ENCODE measurements at regions not wholly inside any gene's neighbourhood (a gene's known extent, or its start where the extent isn't known, plus 50 kb on each side); places are given as distances from the start of the nearest gene placed in this dataset.
"Not testable (repeated sequence)": the region's sequence is repeated elsewhere in the genome, so short reads cannot be mapped to it uniquely, and the experiment has no call there.

DNA sequence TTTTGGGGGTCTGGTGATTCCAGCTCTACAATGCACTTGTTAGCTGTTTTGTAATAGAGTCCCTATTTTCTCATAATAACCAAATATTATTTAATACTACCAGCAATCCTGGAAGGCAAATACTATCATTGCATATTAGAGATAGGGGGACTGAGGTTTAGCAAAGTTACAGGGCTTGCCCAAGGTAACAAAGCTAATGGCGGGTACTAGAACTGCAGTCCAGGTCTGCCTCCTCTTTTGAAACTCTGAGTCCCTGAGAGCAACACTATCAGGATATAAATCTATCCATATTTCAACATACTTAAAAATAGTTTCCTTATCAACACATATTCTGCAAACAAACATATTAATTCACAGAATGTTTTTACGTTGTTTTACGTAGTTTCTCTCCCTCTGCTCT, 235.5 kb upstream of the ACVR2A start:
- no peak for DNase-seq (ENCODE audit: low spot score)

DNA sequence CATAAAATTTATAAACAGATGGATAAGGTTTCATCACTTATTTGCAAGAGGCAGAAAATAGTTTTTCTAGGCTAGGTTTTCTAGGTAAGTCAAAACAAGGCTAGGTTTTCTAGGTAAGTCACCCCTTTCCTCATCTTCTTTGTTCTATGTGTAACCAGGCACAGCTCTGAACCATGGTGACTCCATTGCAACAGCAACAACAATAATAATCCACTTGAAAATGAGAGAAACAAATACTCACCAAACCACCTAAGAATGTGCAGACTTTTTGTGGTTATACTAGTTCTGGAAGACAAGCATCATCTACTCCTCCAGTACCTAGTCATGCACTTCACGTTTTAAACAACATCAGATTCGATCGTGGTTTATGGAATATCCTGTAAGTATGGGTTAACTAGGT, 237.4 kb upstream of the ACVR2A start:
- no peak for DNase-seq (ENCODE audit: low spot score)

DNA sequence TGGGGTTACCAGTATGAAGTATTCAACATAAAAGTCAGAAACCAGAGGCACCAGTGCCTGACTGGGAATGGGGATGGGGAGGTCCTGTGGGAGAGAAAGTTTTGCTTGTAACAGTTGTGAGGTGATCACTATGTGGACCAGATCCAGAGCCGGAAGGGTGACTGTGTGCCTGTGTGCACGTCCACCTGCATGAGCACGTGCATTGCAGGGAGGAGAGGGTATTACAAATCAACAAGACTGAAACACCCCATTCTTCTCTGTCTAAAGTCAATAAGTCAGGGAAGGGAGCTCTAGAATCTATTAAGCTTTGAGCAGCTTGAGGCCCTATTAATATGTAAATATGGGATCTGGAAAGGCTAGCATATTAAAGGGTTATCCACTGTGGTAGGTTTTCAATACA, 241.0 kb upstream of the ACVR2A start:
- DNase-seq (ENCODE audit: low spot score): no peak

DNA sequence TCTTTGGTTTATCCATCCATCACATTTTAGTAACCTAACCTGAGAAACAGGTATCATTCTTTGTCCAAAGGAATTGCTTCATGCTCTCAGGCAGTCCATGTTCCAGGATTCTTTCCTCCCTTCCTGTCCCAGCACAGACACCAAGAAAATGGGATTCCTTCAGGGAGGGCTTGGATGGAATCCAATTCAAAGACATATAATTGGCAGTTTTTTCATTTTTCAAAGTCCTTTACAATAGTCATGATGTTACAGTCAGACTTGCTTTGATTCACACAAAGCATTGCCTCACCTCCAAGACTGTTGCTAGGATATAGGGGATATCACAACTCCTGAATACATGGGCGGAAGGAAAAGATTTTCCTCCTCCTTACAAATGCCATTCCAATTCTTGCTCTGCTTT, 241.4 kb upstream of the ACVR2A start:
- DNase-seq (ENCODE audit: low spot score): no peak

DNA sequence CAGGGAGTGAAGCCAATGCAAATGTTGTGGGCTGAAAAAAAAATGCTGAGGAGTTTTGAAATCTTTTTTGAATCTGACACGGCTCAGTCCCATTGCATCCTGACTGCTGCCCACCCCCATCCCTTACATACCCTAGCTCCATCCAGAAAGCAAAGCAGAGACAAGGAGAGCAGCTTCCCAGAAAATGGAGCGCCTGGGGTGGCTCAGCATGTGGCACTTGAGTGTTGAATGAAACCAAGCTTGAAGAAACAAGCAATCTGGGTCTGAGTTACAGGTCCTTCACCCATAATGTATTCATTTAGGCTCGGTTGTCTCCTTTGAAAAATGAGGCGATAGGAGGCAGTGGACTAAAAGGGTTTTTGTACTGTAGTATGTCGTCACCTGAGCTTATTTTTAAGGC, 244.2 kb upstream of the ACVR2A start:
- DNase-seq (ENCODE audit: low spot score): no peak

DNA sequence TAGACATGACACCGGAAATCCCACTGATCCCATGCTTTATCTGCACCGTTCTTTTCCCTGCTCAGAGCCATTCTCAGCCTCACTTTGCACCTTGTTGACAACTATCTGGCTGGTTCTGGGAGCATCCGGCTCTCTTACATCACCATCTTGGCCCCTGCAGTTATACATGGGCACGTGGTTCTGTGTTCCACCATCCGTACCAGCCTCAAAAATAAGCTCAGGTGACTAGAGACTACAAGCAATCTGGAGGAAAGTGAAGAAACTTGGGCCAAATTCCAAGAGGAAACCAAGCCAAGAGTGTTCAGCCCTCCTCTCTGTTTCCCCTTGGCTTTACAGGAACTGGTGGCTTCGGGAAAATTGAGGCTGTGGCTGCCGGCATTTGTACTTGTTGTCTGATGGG, 244.6 kb upstream of the ACVR2A start:
- DNase-seq (ENCODE audit: low spot score): no peak

DNA sequence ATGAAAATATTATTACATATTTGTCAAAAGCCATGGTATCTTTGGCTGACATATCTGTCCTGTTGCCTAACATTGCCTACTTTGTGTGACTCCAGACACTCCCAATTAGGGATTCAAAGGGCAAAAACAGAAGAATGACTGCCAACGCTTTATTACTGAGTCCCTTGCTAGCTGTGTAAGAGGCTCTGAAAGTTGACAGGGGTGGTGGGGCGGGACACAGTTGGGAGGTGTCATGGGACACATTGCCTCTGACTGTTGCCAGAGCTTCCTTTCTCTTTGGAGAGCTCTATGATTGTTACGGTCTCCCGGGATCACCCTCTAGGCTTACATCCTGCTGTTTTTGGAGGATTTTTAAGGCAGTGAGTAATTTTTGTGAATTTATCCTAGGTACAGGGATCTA, 249.6 kb upstream of the ACVR2A start:
- DNase-seq (ENCODE audit: low spot score): no peak

DNA sequence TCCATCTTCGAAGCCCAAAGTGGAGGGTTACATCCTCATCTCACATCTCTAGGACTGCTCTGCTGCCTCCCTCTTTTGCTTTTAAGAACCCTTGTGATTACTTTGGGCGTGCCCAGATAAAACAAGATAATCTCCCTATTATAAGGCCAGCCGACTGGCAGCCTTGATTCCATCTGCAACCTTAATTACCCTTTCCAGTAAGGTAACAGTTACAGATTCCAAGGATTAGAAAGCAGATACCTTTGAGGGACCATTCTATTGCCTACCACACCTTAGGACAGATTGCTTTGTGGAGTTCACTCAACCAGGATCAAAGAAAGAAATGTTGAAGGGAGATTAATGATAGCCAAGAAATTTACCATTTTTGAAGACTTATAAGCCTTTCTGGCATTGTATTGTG, 250.8 kb upstream of the ACVR2A start:
- DNase-seq (ENCODE audit: low spot score): no peak

DNA sequence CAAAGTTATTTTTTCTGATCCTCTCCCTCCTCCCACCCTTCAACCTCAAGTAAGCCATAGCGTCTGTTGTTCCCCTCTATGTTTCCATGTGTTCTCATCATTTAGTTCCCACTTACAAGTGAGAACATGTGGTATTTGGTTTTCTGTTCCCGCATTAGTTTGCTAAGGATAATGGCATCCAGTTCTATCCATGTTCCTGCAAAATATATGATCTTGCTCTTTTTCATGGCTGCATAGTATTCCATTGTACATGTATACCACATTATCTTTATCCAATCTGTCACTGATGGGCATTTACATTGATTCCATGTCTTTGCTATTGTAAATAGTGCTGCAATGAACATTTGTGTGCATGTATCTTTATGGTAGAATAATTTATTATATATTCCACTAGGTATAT, 252.0 kb upstream of the ACVR2A start:
- not testable (repeated sequence) for DNase-seq (ENCODE audit: low spot score)

DNA sequence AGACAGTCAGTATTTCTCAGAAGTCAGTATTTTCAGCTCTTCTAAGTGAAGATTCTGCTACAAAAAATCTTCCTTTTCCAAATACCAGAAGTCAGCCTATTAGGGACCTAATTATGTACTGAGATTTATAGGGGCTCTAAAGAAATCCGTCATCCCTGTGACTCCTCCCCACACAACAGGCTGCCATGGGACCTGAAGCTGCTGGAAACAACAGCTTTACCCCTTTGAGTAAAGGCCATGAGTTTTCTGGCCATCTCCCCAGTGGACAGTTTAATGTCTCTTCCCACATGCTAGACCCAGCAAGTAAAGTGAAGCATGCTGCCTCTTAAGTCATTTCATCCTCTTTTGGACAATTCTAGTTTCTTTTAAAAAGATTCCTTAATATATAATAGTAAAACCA, 255.7 kb upstream of the ACVR2A start:
- DNase-seq (ENCODE audit: low spot score): no peak

DNA sequence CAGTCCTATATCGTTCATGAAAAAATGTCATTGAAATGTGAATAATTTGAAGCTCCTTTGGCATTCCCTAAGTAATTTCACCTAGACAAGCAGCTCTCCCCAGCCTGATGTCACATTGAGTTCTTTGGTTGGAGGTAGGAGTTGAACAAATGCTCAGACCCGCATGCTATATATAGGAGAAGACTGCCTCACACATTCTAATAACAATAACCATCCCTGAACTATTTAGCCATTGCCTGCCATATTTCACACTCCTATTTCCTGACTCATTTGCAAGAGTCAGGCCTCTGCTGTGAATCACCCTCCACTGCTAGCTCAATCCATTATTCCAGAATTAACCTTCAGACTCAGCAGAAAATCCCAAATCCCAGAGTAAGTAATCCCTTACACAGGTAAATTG, 256.6 kb upstream of the ACVR2A start:
- no peak for DNase-seq (ENCODE audit: low spot score)

DNA sequence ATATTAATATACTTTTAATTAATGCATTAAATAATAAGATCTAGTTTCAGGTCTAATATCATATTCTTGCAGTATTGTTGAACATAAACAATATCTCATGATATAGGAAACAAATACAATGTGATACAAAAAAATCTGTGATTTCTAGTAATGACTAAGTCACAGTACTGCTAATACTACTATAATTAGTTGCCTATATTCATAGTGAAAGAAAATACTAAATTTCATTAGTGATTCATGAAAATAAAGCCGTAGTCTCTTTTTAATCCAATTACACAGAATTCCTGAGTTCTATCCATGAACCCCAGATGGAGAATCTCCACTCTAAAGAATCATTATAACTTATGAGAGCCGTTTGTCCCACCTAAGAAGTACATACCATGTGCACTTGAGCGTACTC, 266.3 kb upstream of the ACVR2A start:
- no peak for DNase-seq (ENCODE audit: low spot score)

DNA sequence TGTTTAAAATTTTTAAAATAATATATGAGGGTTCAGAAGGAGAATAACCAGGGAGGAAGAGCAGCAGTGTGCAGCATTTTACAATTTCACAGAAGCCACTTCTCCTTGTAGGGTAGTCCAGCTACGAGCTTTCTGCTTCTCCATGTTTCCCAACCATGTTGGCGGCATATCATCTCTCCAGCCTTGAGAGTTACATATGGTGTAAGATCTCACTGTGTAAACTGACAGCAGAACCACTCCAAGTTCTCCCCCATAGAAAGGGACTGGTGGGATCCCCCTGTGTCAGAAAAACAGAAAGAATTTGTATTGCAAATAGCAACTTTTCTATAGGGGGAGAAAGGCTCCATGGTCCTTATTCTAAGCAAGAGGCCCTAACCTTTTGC, 266.8 kb upstream of the ACVR2A start:
- no peak for DNase-seq (ENCODE audit: low spot score)

DNA sequence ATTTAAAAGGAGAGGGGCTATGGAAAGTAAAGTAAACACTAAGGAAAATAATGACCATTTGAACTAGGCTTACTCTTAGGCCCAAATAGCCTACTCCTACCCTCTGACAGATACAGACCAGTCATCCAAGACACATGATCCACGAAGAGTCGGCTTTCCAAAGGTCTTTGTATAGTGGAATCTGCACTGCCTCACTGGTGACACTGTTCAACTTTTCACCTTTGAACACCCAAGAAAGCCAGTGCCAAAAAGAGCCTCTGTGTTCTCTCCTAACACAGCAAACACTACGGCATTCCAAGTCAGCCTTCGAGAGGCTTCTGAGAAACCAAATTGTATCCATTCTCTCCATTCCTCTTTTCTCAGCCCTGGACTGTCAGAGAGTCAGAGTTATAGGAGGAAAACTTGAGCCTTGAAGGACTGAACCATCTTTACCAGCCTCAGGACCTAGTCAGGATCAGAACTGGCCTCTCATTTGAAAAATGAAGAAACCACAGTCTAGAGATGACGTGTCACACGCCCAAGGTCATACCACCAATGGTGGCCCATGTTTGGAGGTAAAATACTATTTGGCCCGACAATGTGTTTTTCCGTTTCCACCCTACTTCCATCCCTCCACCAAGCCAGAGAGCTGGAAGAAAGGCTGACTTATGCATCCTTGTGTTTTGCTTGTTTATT, 267.4 kb upstream of the ACVR2A start:
- no peak for DNase-seq (ENCODE audit: low spot score)

DNA sequence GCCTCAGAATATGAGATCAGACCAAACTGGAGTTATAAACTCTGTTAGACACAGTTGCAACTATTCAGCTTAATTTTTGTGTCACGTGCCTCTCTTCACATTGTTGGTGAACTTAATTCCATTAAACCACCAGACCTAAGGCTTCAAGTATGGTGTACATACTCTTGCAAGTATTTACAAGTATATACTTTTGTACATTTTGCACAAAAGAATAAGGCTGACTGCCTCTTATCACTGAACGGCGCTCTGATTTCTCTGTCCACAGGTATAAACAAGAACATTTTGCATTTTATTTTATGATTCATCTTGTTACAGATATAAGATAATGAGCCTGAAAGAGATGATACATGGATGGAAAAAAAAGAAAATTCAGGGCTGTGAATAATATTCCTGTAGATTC, 269.7 kb upstream of the ACVR2A start:
- DNase-seq (ENCODE audit: low spot score): no peak

DNA sequence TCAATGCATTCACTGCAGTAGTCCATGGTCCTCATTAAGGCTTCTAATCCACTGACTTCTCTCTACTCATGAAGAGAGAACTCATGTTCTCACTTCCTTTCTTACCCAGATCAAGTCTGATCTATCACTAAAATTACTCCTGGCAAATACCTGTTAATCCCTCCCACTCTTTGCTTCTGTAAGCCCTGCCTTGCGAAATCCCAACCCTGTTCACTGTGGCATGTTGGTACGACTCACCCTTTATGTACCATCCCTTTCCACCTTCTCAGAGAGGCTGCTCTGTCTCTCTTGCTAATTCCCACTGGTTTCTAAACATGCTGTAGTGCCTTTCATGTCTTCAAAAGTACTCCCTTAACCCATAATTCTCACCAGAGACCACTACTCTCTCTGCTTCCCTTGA, 272.2 kb upstream of the ACVR2A start:
- no peak for DNase-seq (ENCODE audit: low spot score)

DNA sequence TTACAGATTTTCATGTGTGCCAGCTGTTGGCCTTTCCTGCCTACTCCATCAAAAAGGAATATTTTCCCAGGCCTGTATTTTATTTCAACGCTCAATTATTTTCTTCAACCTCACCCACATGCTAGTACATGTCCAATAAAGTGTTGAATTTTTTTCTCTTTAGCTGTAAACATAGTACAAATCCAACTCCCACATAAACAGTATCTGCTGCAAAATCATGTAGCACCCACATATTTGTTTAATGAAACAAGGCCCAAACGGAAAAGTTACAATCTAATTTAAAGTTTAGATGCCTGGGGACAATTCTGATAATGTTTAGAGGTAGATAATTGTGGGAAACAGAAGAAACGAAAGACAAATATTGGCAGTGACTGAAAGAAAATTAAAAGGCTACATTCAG, 275.4 kb upstream of the ACVR2A start:
- DNase-seq (ENCODE audit: low spot score): no peak

DNA sequence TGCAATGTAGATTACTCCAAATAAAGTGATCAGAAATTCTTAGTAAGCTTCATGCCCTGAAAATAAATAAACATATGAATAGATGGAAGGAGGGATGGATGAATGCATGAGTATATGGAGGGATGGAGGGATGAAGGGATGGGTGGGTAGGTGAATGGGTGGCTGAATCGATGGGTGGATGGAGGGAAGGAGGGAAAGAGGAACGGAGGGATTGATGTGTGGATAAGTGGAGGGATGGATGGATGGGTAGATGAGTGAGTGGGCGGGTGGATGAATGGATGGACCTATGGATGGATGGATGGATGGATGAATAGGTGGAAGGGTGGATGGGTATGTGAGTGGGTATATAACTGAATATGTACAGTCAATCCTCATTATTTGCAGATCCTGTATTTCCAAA, 276.7 kb upstream of the ACVR2A start:
- no peak for DNase-seq (ENCODE audit: low spot score)

DNA sequence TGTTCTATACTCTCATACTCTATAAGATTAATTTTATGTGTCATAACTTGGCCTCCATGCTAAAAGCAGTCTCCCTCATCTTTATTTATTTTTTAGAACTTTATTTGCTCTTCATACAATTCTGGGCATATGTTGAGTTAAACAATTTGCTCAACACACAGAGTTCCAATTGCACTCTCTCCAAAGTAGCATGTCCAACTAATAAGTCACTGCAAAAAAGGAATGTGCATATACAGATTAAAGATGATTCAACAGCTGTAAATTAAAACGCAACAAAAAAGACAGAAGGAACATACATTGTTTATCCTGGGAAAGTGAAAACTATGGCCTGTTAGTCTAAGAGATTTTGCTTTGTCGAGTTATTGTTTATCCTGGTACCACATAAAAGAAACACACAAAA, 277.7 kb upstream of the ACVR2A start:
- no peak for DNase-seq (ENCODE audit: low spot score)

DNA sequence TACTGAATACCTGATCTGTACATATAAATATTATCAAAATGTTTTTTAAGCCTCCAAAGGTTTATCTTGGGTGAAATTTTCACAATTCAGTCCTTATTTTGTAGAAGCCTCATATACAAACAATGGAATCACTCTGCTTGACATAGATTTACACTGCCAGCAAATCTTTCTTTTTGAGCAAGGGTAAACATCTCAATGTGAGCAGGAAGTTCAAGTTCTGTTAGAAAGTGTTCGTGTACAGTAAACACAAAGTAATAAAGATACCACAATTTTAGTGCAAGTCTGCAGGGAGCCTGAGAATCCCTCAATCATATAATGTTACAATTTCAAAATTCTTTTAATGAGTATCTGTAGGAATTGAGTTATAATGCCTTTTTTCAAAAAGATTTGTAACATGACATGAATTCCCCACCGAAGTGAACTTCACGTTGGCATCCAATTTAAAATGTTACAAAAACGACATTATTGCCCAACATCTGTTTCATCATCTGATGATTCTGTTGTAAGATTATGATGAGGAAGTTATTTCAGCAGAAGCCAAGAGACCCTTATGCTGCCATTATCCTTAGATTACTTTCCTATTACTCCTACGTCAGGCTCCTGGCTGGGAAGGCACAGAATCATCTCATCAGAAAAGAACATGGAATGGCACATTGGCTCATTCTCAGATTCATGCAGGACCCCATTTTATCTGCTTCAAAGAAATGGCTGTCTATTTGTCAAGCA, 283.9 kb upstream of the ACVR2A start:
- no peak for DNase-seq (ENCODE audit: low spot score)

DNA sequence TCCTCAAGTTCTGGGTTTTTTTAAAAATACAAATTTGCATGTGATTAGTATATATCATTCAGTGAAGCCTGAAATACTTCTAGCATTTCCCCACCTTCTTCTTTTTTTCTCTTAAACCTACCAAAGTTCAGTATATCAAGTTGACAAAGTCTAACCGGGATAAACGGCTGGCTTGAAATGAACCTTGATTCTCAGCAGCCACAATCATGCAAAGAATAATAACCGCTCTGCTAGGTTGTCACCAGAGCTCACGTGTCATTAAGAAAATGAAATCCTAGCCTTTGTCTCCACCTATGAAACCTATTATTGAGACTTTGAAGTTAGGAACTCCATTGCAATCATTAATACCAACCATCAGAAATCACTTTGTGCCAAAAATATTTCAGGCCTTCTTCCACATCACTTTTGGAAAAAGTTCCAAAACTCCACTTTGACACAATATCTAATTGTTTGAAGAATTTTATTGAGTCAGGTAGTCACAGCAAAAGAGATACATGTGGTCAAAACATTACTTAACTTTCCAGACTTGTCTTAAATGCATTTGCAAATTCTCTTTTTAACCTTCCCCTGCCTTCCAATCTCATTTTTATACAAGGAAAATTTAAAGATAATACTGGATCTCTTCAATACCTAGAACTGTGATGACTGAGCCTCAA, 285.6 kb upstream of the ACVR2A start:
- DNase-seq (ENCODE audit: low spot score): no peak

DNA sequence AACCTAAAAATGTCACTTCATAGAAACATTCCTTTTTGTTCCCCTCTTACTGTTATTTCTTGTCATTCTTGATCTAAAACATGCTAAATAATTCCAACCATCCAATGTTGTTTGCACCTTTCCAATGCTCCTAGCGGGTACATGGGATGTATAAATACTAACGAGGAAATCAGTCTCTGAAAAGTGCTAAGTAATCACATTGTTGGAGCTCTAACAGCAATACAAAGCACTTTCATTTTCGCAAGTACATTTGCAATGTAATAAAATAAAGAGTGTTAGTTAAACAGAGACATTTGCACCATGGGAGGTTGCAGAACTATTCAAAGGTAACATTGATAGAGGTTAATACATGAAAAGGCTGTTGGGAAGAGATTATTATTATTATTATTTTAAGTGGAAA, 286.2 kb upstream of the ACVR2A start:
- DNase-seq (ENCODE audit: low spot score): no peak

DNA sequence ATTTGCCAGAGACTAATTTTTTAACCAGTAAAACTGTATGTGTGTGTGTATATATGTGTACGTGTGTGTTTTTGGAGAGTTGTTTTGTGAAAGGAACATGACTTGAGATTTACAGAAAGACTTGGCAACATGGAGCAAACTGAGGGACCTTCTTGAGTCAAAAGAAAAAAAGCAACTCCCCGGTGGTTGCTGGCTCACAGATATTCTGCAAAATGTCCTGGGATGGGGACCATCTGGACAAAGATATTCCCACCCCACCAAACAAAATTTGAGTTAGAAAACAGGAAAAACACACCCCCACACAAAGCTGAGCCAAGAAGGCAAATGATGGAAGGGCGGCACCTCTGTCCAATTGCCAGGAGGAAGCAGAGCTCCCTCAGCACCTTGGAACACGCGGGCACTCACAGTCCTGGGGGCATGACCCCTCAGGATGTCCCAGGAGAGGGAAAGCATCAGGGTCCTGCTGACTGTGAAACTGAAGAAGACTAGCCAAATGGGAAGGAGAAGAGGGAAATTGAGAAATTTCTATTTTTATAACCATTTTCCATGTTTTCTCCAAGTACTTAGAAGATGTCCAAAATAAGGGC, 290.2 kb upstream of the ACVR2A start:
- DNase-seq (ENCODE audit: low spot score): no peak

All from SK-N-DZ (cell line).